Neural cell (in vitro differentiated cells): ENCODE measurements at regions not wholly inside any gene's neighbourhood (a gene's known extent, or its start where the extent isn't known, plus 50 kb on each side); places are given as distances from the start of the nearest gene placed in this dataset.

Experiments
- H2AFZ ChIP-seq: fragments of 200-600, 300-800 bp; sonication (generic), shearing (Covaris generic); 2 replicates; pipeline ENCODE4 v1.6.0; 2014; ENCODE audit warnings: low read depth, mild to moderate bottlenecking, antibody characterized with exemption, low read length, moderate library complexity
- H3F3A ChIP-seq: fragments of 200-600 bp; shearing (Covaris generic); 2 replicates; pipeline ENCODE4 v1.6.1; 2016; ENCODE audit warnings: mild to moderate bottlenecking, moderate library complexity, mixed read lengths, antibody characterized with exemption, low read length; ENCODE audit not compliant: insufficient read depth, poor library complexity, severe bottlenecking
- H3K27ac ChIP-seq: fragments of 200-600, 300-800 bp; sonication (generic), shearing (Covaris generic); 2 replicates; pipeline ENCODE4 v1.5.1; 2014; ENCODE audit warnings: mild to moderate bottlenecking, low read length, moderate library complexity
- H3K27me3 ChIP-seq: fragments of 300-800, 200-600 bp; sonication (generic), shearing (Covaris generic); 2 replicates; pipeline ENCODE4 v1.6.0; 2014; ENCODE audit warnings: mild to moderate bottlenecking, low read depth, low read length, moderate library complexity; ENCODE audit not compliant: insufficient read depth
- H3K36me3 ChIP-seq: fragments of 300-800, 200-600 bp; sonication (generic), shearing (Covaris generic); 2 replicates; pipeline ENCODE4 v1.5.1; 2014; ENCODE audit warnings: mild to moderate bottlenecking, antibody characterized with exemption, low read length, moderate library complexity; ENCODE audit not compliant: insufficient read depth
- H3K4me2 ChIP-seq: fragments of 300-800, 200-600 bp; sonication (generic), shearing (Covaris generic); 2 replicates; pipeline ENCODE4 v1.6.0; 2014; ENCODE audit warnings: mild to moderate bottlenecking, low read length
- H3K4me3 ChIP-seq: fragments of 300-800, 200-600 bp; sonication (generic), shearing (Covaris generic); 2 replicates; pipeline ENCODE4 v1.5.1; 2014; ENCODE audit warnings: mild to moderate bottlenecking, low read length, moderate library complexity
- H3K79me2 ChIP-seq: fragments of 200-600 bp; shearing (Covaris generic); replicated peaks from 2 replicates; pipeline ENCODE4 v1.6.0; 2014; ENCODE audit warnings: mild to moderate bottlenecking, low read length, moderate library complexity; ENCODE audit not compliant: insufficient read depth
- H3K9ac ChIP-seq: fragments of 300-800, 200-600 bp; sonication (generic), shearing (Covaris generic); 2 replicates; pipeline ENCODE4 v1.6.1; 2016; ENCODE audit warnings: mild to moderate bottlenecking, low read length, mixed read lengths
- H3K9me2 ChIP-seq: fragments of 200-600 bp; shearing (Covaris generic); 2 replicates; pipeline ENCODE4 v1.6.1; 2016; ENCODE audit warnings: mild to moderate bottlenecking, low read length, mixed read lengths; ENCODE audit not compliant: insufficient read depth
- H3K9me3 ChIP-seq: fragments of 200-600, 300-800 bp; sonication (generic), shearing (Covaris generic); 2 replicates; pipeline ENCODE4 v1.6.1; 2016; ENCODE audit warnings: mild to moderate bottlenecking, mixed run types, low read length, moderate library complexity, mixed read lengths
- H4K20me1 ChIP-seq: fragments of 200-600 bp; shearing (Covaris generic); 2 replicates; pipeline ENCODE4 v1.6.1; 2016; ENCODE audit warnings: mild to moderate bottlenecking, mixed run types; ENCODE audit not compliant: insufficient read depth
- CTCF ChIP-seq: fragments of 450-650 bp; IDR thresholded peaks from 2 replicates; pipeline ENCODE4 v1.5.1; 2014; ENCODE audit warnings: antibody characterized with exemption, mild to moderate bottlenecking, moderate library complexity; ENCODE audit not compliant: poor library complexity, severe bottlenecking
- EP300 ChIP-seq: fragments of 450-650 bp; conservative IDR thresholded peaks from 2 replicates; pipeline ENCODE4 v1.6.1; 2014; ENCODE audit warnings: antibody characterized with exemption, mild to moderate bottlenecking, moderate library complexity; ENCODE audit not compliant: poor library complexity, severe bottlenecking
- EZH2 ChIP-seq: fragments of 200-600, 300-800 bp; shearing (Covaris generic), sonication (generic); IDR thresholded peaks from 2 replicates; pipeline ENCODE4 v1.6.1; 2014; ENCODE audit warnings: antibody characterized with exemption, low read length, borderline replicate concordance, mild to moderate bottlenecking; ENCODE audit not compliant: insufficient read depth, poor library complexity, severe bottlenecking
- MXI1 ChIP-seq: fragments of 450-650 bp; conservative IDR thresholded peaks from 2 replicates; pipeline ENCODE4 v1.6.1; 2014; ENCODE audit warnings: antibody characterized with exemption, mild to moderate bottlenecking; ENCODE audit not compliant: poor library complexity, severe bottlenecking
- POLR2AphosphoS5 ChIP-seq: IDR thresholded peaks from 2 replicates; pipeline ENCODE4 v1.6.1; 2012
- RAD21 ChIP-seq: fragments of 450-650 bp; conservative IDR thresholded peaks from 2 replicates; pipeline ENCODE4 v1.6.1; 2014; ENCODE audit warnings: antibody characterized with exemption, mild to moderate bottlenecking, moderate library complexity
- REST ChIP-seq: IDR thresholded peaks from 2 replicates; pipeline ENCODE4 v1.6.1; 2012; ENCODE audit warnings: borderline replicate concordance
- SMC3 ChIP-seq: fragments of 450-650 bp; conservative IDR thresholded peaks from 2 replicates; pipeline ENCODE4 v1.6.1; 2014; ENCODE audit warnings: antibody characterized with exemption, mild to moderate bottlenecking, moderate library complexity; ENCODE audit not compliant: poor library complexity
- TAF1 ChIP-seq: IDR thresholded peaks from 2 replicates; pipeline ENCODE4 v1.6.1; 2012; ENCODE audit warnings: low read depth

- H3K79me2 ChIP-seq = no peaks in the 10 kb centered on the region
- H3K9me3 ChIP-seq = no peaks in the 10 kb centered on the region
- TF ChIP-seq RAD21 = no peak
- no peak for TF ChIP-seq MXI1
- TF ChIP-seq TAF1 = no peak
- no peak for TF ChIP-seq EP300
- no peak for TF ChIP-seq EZH2
- no peak for TF ChIP-seq REST
- TF ChIP-seq POLR2AphosphoS5 = no peak
- TF ChIP-seq CTCF = no peak
- TF ChIP-seq SMC3 = no peak
- no peaks in the 10 kb centered on the region for H3K9me2 ChIP-seq
- no peak overlapping the region for H3K4me2 ChIP-seq
- H2AFZ ChIP-seq = no peak overlapping the region
- H3K27ac ChIP-seq = no peak overlapping the region
- no peak overlapping the region for H3K9ac ChIP-seq
- H3K27me3 ChIP-seq = no peaks in the 10 kb centered on the region
- H3F3A ChIP-seq = no peaks in the 10 kb centered on the region
- no peaks in the 10 kb centered on the region for H4K20me1 ChIP-seq
- H3K36me3 ChIP-seq = no peaks in the 10 kb centered on the region
- no peak overlapping the region for H3K4me3 ChIP-seq
Measured at GRCh38 chr3:161740421-161740820, 243.8 kb downstream of the OTOL1 start.

- no peaks in the 10 kb centered on the region for H3K9me3 ChIP-seq
- no peaks in the 10 kb centered on the region for H3K79me2 ChIP-seq
- H3K4me2 ChIP-seq = no peak overlapping the region
- no peaks in the 10 kb centered on the region for H3K9me2 ChIP-seq
- H3K36me3 ChIP-seq = no peaks in the 10 kb centered on the region
- no peak overlapping the region for H3K9ac ChIP-seq
- TF ChIP-seq MXI1 (no peak), POLR2AphosphoS5 (no peak)
- H2AFZ ChIP-seq = no peak overlapping the region
- no peaks in the 10 kb centered on the region for H3F3A ChIP-seq
- no peaks in the 10 kb centered on the region for H3K27me3 ChIP-seq
- no peaks in the 10 kb centered on the region for H4K20me1 ChIP-seq
- H3K27ac ChIP-seq = no peak overlapping the region
- H3K4me3 ChIP-seq = no peak overlapping the region
Measured at GRCh38 chr3:161744366-161744765, 247.8 kb downstream of the OTOL1 start.

GRCh38 chr3:161745741-161746140 lies 249.1 kb downstream of the OTOL1 start:
- Histone ChIP-seq H3K27me3 (no peaks in the 10 kb centered on the region), H3K9me3 (no peaks in the 10 kb centered on the region), H3K9me2 (no peaks in the 10 kb centered on the region), H3K27ac (no peak overlapping the region), H3K4me3 (no peak overlapping the region), H3K4me2 (no peak overlapping the region), H2AFZ (no peak overlapping the region), H3F3A (no peaks in the 10 kb centered on the region), H3K79me2 (no peaks in the 10 kb centered on the region), H4K20me1 (no peaks in the 10 kb centered on the region), H3K36me3 (no peaks in the 10 kb centered on the region), H3K9ac (no peak overlapping the region)
- TF ChIP-seq MXI1 (no peak), RAD21 (no peak), EZH2 (no peak), EP300 (no peak), REST (no peak), POLR2AphosphoS5 (no peak), CTCF (no peak), SMC3 (no peak), TAF1 (no peak)
